Sigmoid colon (tissue), 6 donors: ENCODE measurements at regions not wholly inside any gene's neighbourhood (a gene's known extent, or its start where the extent isn't known, plus 50 kb on each side); places are given as distances from the start of the nearest gene placed in this dataset.
"Not testable (repeated sequence)": the region's sequence is repeated elsewhere in the genome, so short reads cannot be mapped to it uniquely, and the experiment has no call there.

ENCODE experiments used
- DNase-seq: peaks from one replicate; pipeline ENCODE4 v3.0.0-alpha.2; 2019
- H3K27ac ChIP-seq, 4 donors: fragments of 200-600 bp; sonication (generic); one replicate each; pipeline ENCODE4 v1.5.1; 2016 to 2019; ENCODE audit warnings: mild to moderate bottlenecking in 1 of 4
- H3K27me3 ChIP-seq, 3 donors: fragments of 200-600 bp; sonication (generic); one replicate each; pipeline ENCODE4 v1.5.1; 2019; ENCODE audit warnings: mild to moderate bottlenecking in 1 of 3
- H3K36me3 ChIP-seq, 4 donors: fragments of 200-600 bp; sonication (generic); one replicate each; pipeline ENCODE4 v1.5.1; 2016 to 2019
- H3K4me1 ChIP-seq, 4 donors: fragments of 200-600 bp; sonication (generic); one replicate each; pipeline ENCODE4 v1.5.1; 2017 to 2019
- H3K4me3 ChIP-seq, 4 donors: fragments of 200-600 bp; sonication (generic); one replicate each; pipeline ENCODE4 v1.5.1; 2017 to 2019; ENCODE audit warnings: mild to moderate bottlenecking in 2 of 4, moderate library complexity in 1 of 4
- H3K9me3 ChIP-seq, 4 donors: fragments of 200-600 bp in 3 of 4; sonication (generic) in 3 of 4; one replicate each; pipeline versions ENCODE4 v1.5.1 to v1.6.1; 2013 to 2019
- CTCF ChIP-seq, 4 experiments: fragments of 450-650 bp in 3 of 4; fragments of 200-600 bp in 1 of 4; IDR thresholded peaks; one replicate each; pipeline ENCODE4 v1.5.1; 2016 to 2019; ENCODE audit warnings: antibody characterized with exemption in 4 of 4, mild to moderate bottlenecking in 3 of 4, moderate library complexity in 2 of 4
- EP300 ChIP-seq, 4 donors: sonication (generic); formaldehyde crosslinking; IDR thresholded peaks; one replicate each; pipeline ENCODE4 v1.6.1; 2017; ENCODE audit warnings: antibody characterized with exemption in 4 of 4
- POLR2A ChIP-seq, 2 donors: fragments of 450-650 bp; IDR thresholded peaks; one replicate each; pipeline ENCODE4 v1.6.1; 2016; ENCODE audit warnings: antibody characterized with exemption in 2 of 2, mild to moderate bottlenecking in 2 of 2, moderate library complexity in 2 of 2
- POLR2AphosphoS5 ChIP-seq, 4 donors: sonication (generic); formaldehyde crosslinking; IDR thresholded peaks; one replicate each; pipeline ENCODE4 v1.6.1; 2017; ENCODE audit warnings: antibody characterized with exemption in 4 of 4
- WGBS, 2 donors: extraction: QIAGEN DNeasy Blood & Tissue Kit; methylation state at CpG; one replicate each; pipeline ENCODE4 v1.1.7; 2013; 5-methylcytosine and 5-hydroxymethylcytosine counted together
- intact Hi-C: fragments of 100-400 bp; cut with DNase I; formaldehyde crosslinking; loops from one replicate; pipeline ENCODE4 v1.15.1; 2023
- donor health status: healthy with polysubstance abuse.
- donor health status: healthy.

GRCh38 chr7:27010068-27010467, 85.7 kb downstream of the HOXA1 start:
- no peak overlapping the region for H3K4me3 ChIP-seq
- H3K4me1 ChIP-seq: no peaks in the 10 kb centered on the region
- peaks cover 0 to 13% (median 4%) of the 10 kb centered on the region in 4 donors for H3K9me3 ChIP-seq
- no peaks in the 10 kb centered on the region for H3K36me3 ChIP-seq
- no peak overlapping the region for H3K27ac ChIP-seq
- no peaks in the 10 kb centered on the region for H3K27me3 ChIP-seq
- 94 to 97% methylated on average over 3 of the region's 3 CpGs for WGBS, 2 donors
- TF ChIP-seq POLR2AphosphoS5 (IDR thresholded peaks at IDR 0.05): no peak
- TF ChIP-seq POLR2A (IDR thresholded peaks at IDR 0.05): no peak
- no peak for TF ChIP-seq EP300 (IDR thresholded peaks at IDR 0.05)
- TF ChIP-seq CTCF (IDR thresholded peaks at IDR 0.05): no peak
- intact Hi-C loops: no loop called here
- no peak for DNase-seq

GRCh38 chr7:27000496-27000895, 95.3 kb downstream of the HOXA1 start:
- WGBS, 2 donors: 89 to 95% methylated on average over 6 of the region's 6 CpGs

GRCh38 chr7:26998284-26998683, 97.5 kb downstream of the HOXA1 start:
- H3K4me3 ChIP-seq, H3K4me1 ChIP-seq, H3K27ac ChIP-seq, H3K27me3 ChIP-seq, intact Hi-C loops, H3K36me3 ChIP-seq, DNase-seq, H3K9me3 ChIP-seq: not testable (repeated sequence)
- WGBS, 2 donors: 87 to 90% methylated on average over 3 of the region's 3 CpGs

More at GRCh38 chr7:27000496-27000895, 95.3 kb downstream of the HOXA1 start:
- Histone ChIP-seq H3K27me3 (no peaks in the 10 kb centered on the region), H3K36me3 (no peaks in the 10 kb centered on the region), H3K4me1 (no peaks in the 10 kb centered on the region), H3K4me3 (no peak overlapping the region), H3K27ac (no peak overlapping the region), H3K9me3 (peaks cover 0 to 7% (median 0%) of the 10 kb centered on the region in 4 donors)
- no peak for TF ChIP-seq CTCF (IDR thresholded peaks at IDR 0.05)
- TF ChIP-seq EP300 (IDR thresholded peaks at IDR 0.05): no peak
- TF ChIP-seq POLR2AphosphoS5 (IDR thresholded peaks at IDR 0.05): no peak
- TF ChIP-seq POLR2A (IDR thresholded peaks at IDR 0.05): no peak
- intact Hi-C loops: no loop called here
- DNase-seq: no peak

- 75 to 78% methylated on average over 1 of the region's 1 CpG for WGBS, 2 donors
- Histone ChIP-seq H3K27ac (no peak overlapping the region), H3K36me3 (no peaks in the 10 kb centered on the region), H3K4me1 (no peaks in the 10 kb centered on the region), H3K4me3 (no peak overlapping the region), H3K9me3 (peaks cover 0 to 7% (median 0%) of the 10 kb centered on the region in 4 donors), H3K27me3 (no peaks in the 10 kb centered on the region)
- no peak for DNase-seq
- TF ChIP-seq POLR2A (IDR thresholded peaks at IDR 0.05) (no peak), CTCF (IDR thresholded peaks at IDR 0.05) (no peak), POLR2AphosphoS5 (IDR thresholded peaks at IDR 0.05) (no peak), EP300 (IDR thresholded peaks at IDR 0.05) (no peak)
- intact Hi-C loops: no loop called here
Observed at GRCh38 chr7:26995666-26996065, 100.1 kb downstream of the HOXA1 start.

- H3K4me3 ChIP-seq: no peak overlapping the region
- no peaks in the 10 kb centered on the region for H3K27me3 ChIP-seq
- intact Hi-C loops: no loop called here
- peaks cover 0 to 7% (median 0%) of the 10 kb centered on the region in 4 donors for H3K9me3 ChIP-seq
- no peaks in the 10 kb centered on the region for H3K4me1 ChIP-seq
- no peak for TF ChIP-seq POLR2A (IDR thresholded peaks at IDR 0.05)
- TF ChIP-seq CTCF (IDR thresholded peaks at IDR 0.05): no peak
- no peak for TF ChIP-seq EP300 (IDR thresholded peaks at IDR 0.05)
- TF ChIP-seq POLR2AphosphoS5 (IDR thresholded peaks at IDR 0.05): no peak
- no peaks in the 10 kb centered on the region for H3K36me3 ChIP-seq
- 54 to 67% methylated on average over 3 of the region's 3 CpGs for WGBS, 2 donors
- no peak for DNase-seq
- H3K27ac ChIP-seq: no peak overlapping the region
Observed at GRCh38 chr7:26993816-26994810, 101.7 kb downstream of the HOXA1 start.
